ENCODE measurements at regions not wholly inside any gene's neighbourhood (a gene's known extent, or its start where the extent isn't known, plus 50 kb on each side); places are given as distances from the start of the nearest gene placed in this dataset.

DNA sequence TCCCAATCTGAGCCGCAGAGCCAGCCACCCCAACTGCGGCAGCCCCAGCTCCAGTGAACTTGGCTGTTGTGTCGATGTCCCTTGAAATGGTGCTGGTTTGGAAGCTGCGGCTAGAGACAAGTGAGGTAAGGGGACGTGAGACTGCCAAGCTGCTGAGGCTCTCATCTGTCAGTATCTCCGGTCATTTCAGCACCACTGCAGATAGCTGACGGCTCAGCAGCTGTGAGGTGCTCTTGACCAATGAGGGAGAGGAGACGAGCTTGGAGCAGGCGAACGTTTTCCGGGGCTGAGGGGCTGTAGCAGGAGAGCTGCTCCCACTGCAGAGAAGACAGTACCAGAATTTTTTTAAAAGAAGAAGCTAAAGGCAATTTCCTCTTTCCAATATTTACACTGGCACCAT, 175.5 kb upstream of the CASK start:
- no peak for DNase-seq (ENCODE audit: low read depth in 1 of 2, low spot score in 1 of 2)
- H3K27ac ChIP-seq (replicated peaks), result no peak overlapping the region
- no peak overlapping the region for H3K4me3 ChIP-seq (replicated peaks; ENCODE audit: insufficient read depth, low read length)
- no peaks in the 10 kb centered on the region for H3K27me3 ChIP-seq (ENCODE audit: insufficient read depth, poor library complexity, severe bottlenecking)
- TF ChIP-seq GABPA (IDR thresholded peaks at IDR 0.05; ENCODE audit: low read depth), result no peak
- TF ChIP-seq, protein P1, sequence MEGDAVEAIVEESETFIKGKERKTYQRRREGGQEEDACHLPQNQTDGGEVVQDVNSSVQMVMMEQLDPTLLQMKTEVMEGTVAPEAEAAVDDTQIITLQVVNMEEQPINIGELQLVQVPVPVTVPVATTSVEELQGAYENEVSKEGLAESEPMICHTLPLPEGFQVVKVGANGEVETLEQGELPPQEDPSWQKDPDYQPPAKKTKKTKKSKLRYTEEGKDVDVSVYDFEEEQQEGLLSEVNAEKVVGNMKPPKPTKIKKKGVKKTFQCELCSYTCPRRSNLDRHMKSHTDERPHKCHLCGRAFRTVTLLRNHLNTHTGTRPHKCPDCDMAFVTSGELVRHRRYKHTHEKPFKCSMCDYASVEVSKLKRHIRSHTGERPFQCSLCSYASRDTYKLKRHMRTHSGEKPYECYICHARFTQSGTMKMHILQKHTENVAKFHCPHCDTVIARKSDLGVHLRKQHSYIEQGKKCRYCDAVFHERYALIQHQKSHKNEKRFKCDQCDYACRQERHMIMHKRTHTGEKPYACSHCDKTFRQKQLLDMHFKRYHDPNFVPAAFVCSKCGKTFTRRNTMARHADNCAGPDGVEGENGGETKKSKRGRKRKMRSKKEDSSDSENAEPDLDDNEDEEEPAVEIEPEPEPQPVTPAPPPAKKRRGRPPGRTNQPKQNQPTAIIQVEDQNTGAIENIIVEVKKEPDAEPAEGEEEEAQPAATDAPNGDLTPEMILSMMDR (IDR thresholded peaks at IDR 0.05; ENCODE audit: insufficient read depth, low read length), result no peak
- no peak for TF ChIP-seq POLR2AphosphoS5 (IDR thresholded peaks at IDR 0.05; ENCODE audit: low read depth)
- TF ChIP-seq SPI1 (IDR thresholded peaks at IDR 0.05; ENCODE audit: borderline replicate concordance, low read depth), result 0 out of 2 replicates have a peak, but pooled peaks have one; percentile 12

DNA sequence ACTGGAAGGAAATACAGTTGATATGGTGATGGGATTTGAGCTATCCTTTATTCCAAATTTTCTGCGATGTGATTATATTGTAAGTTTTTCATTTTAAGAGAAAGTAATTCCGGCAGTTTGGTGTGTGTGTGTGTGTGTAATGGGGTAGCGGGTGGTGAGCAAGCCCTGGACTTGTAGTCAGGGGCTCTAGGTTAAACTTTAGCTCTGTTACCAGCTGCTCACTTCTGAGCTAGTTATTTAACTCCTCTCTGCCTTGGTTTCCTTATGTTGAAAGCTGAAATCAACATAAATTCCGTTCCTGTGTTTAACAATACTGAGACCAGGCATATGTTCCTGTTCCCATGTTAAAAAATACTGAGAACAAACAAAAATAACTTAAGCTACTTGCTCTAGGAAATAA, 174.1 kb upstream of the CASK start:
- no peak for DNase-seq (ENCODE audit: low read depth in 1 of 2, low spot score in 1 of 2)
- no peak overlapping the region for H3K27ac ChIP-seq (replicated peaks)
- no peak overlapping the region for H3K4me3 ChIP-seq (replicated peaks; ENCODE audit: insufficient read depth, low read length)
- TF ChIP-seq, protein P2, sequence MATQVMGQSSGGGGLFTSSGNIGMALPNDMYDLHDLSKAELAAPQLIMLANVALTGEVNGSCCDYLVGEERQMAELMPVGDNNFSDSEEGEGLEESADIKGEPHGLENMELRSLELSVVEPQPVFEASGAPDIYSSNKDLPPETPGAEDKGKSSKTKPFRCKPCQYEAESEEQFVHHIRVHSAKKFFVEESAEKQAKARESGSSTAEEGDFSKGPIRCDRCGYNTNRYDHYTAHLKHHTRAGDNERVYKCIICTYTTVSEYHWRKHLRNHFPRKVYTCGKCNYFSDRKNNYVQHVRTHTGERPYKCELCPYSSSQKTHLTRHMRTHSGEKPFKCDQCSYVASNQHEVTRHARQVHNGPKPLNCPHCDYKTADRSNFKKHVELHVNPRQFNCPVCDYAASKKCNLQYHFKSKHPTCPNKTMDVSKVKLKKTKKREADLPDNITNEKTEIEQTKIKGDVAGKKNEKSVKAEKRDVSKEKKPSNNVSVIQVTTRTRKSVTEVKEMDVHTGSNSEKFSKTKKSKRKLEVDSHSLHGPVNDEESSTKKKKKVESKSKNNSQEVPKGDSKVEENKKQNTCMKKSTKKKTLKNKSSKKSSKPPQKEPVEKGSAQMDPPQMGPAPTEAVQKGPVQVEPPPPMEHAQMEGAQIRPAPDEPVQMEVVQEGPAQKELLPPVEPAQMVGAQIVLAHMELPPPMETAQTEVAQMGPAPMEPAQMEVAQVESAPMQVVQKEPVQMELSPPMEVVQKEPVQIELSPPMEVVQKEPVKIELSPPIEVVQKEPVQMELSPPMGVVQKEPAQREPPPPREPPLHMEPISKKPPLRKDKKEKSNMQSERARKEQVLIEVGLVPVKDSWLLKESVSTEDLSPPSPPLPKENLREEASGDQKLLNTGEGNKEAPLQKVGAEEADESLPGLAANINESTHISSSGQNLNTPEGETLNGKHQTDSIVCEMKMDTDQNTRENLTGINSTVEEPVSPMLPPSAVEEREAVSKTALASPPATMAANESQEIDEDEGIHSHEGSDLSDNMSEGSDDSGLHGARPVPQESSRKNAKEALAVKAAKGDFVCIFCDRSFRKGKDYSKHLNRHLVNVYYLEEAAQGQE (IDR thresholded peaks at IDR 0.05; ENCODE audit: insufficient replicate concordance, low read depth), result no peak
- no peak for TF ChIP-seq SPI1 (IDR thresholded peaks at IDR 0.05; ENCODE audit: borderline replicate concordance, low read depth)
- no peaks in the 10 kb centered on the region for H3K27me3 ChIP-seq (ENCODE audit: insufficient read depth, poor library complexity, severe bottlenecking)

DNA sequence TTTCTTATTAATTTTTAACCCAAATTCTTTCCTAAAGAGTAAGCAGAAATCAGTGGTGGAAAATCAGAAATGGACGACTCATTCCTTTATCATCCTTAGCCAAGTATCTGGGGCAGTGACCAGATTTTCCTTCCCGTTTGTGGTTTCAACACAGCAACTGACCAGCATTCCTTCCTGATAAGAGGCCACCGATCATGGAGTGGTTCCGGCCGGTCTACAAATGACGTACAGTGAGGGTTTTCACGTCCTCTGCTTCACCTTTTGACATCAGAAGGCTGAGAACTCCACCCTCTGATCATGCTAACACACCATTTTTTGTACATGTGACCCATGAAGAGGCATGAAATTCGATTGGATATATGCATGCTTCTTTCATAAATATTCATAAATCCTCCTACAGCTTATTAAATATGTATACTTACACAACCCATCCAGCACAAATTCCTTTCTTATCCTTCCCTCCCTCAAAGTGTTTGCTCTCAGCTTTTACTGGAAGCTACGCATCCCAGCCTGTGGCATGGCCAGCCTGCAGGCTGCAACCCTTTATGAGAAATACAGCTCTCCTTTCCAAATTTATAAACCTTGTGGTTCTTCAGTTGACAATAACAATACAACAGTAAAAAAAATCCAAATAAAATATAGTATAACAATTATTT, 173.0 kb upstream of the CASK start:
- DNase-seq (ENCODE audit: low read depth in 1 of 2, low spot score in 1 of 2), result no peak
- Histone ChIP-seq H3K4me3 (replicated peaks; ENCODE audit: insufficient read depth, low read length) (no peak overlapping the region), H3K27ac (replicated peaks) (no peak overlapping the region), H3K27me3 (ENCODE audit: insufficient read depth, poor library complexity, severe bottlenecking) (no peaks in the 10 kb centered on the region)
- TF ChIP-seq, protein P2 (IDR thresholded peaks at IDR 0.05; ENCODE audit: insufficient replicate concordance, low read depth), result no peak
- TF ChIP-seq SPI1 (IDR thresholded peaks at IDR 0.05; ENCODE audit: borderline replicate concordance, low read depth) (no peak), POLR2AphosphoS5 (IDR thresholded peaks at IDR 0.05; ENCODE audit: low read depth) (no peak), GABPA (IDR thresholded peaks at IDR 0.05; ENCODE audit: low read depth) (no peak)
- TF ChIP-seq, protein P1 (IDR thresholded peaks at IDR 0.05; ENCODE audit: insufficient read depth, low read length), result no peak

DNA sequence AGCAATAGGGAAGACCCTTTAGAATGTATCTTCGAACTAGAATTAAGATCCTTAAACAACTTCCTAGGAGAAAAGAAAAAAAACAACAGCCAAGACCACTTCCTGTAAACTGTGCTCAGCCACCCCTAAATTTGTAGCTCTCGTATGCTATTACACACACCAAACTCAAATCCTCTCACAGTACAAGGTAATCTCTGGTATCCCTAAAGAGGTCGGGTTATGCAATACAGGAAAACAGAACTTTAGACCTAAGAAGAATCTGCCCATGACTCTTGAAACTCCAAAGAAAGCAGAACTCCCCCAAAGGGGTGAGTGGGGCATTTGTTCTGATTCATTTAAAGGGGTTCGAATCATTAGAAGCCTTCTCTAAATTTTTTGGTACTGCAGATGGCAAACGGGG, 170.9 kb upstream of the CASK start:
- no peak for TF ChIP-seq SPI1 (IDR thresholded peaks at IDR 0.05; ENCODE audit: borderline replicate concordance, low read depth)
- TF ChIP-seq POLR2AphosphoS5 (IDR thresholded peaks at IDR 0.05; ENCODE audit: low read depth), result no peak
- TF ChIP-seq, protein P1 (IDR thresholded peaks at IDR 0.05; ENCODE audit: insufficient read depth, low read length), result no peak
- TF ChIP-seq, protein P2 (IDR thresholded peaks at IDR 0.05; ENCODE audit: insufficient replicate concordance, low read depth), result no peak

More for the DNA sequence above, 170.9 kb upstream of the CASK start:
- DNase-seq (ENCODE audit: low read depth in 1 of 2, low spot score in 1 of 2), result peak in 1 of 2 experiments; percentile 1
- no peak overlapping the region for H3K4me3 ChIP-seq (replicated peaks; ENCODE audit: insufficient read depth, low read length)
- no peaks in the 10 kb centered on the region for H3K27me3 ChIP-seq (ENCODE audit: insufficient read depth, poor library complexity, severe bottlenecking)
- H3K27ac ChIP-seq (replicated peaks), result no peak overlapping the region

Data from HL-60 (cell line).